ENCODE measurements at regions not wholly inside any gene's neighbourhood (a gene's known extent, or its start where the extent isn't known, plus 50 kb on each side); places are given as distances from the start of the nearest gene placed in this dataset.

DNA sequence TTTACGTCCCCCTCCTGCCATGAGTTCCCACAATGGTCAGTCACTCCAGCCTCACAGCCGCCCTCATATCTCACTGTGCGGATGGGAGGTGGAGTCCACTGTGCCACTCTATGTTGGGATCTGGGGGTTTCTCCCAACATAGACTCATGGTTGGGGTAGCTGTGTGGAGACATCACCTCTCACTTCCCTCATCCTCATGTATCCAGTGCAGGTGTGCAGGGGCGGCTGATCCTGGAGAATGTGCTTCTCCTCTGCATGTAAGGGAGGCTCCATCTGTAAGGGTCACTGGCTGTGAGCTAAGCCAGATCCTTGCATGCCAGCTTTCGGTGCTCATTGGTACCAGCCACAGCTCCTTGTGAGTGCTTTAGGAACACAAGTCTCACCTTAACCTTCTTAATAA lies 400.8 kb downstream of the CDH26 start:
- WGBS (ENCODE audit: extremely low coverage, insufficient coverage, insufficient read length): no CpG with 5 or more reads among the region's 5 CpGs
- DNase-seq: no peak
- Histone ChIP-seq H3K27ac (ENCODE audit: low read depth, low read length) (no peak overlapping the region), H4K91ac (ENCODE audit: low read depth, low read length) (no peak overlapping the region), H3K4me3 (ENCODE audit: low read depth, low read length) (no peak overlapping the region), H3K18ac (ENCODE audit: low read length) (no peak overlapping the region), H3K23ac (ENCODE audit: low read length) (no peak overlapping the region), H2BK120ac (ENCODE audit: insufficient read depth, low read length, poor library complexity) (no peak overlapping the region), H2BK12ac (ENCODE audit: low read length) (no peak overlapping the region), H3K9me3 (ENCODE audit: insufficient read depth, low read depth, low read length) (peaks cover 2% of the 10 kb centered on the region), H3K4me1 (ENCODE audit: control insufficient read depth in 1 of 2, insufficient read depth in 2 of 2, low read length in 2 of 2) (no peaks in the 10 kb centered on the region), H3K36me3 (ENCODE audit: control insufficient read depth in 1 of 2, insufficient read depth in 2 of 2, low read length in 2 of 2) (no peaks in the 10 kb centered on the region), H3K27me3 (ENCODE audit: insufficient read depth, low read length) (no peaks in the 10 kb centered on the region), H4K8ac (ENCODE audit: low read depth, low read length) (no peak overlapping the region), H2BK5ac (ENCODE audit: low read depth, low read length, poor library complexity) (no peak overlapping the region), H3K4ac (ENCODE audit: low read depth, low read length) (no peak overlapping the region), H4K12ac (ENCODE audit: low read depth, low read length) (no peak overlapping the region), H3K79me1 (ENCODE audit: low read length) (no peaks in the 10 kb centered on the region), H3K9ac (ENCODE audit: low read length) (no peak overlapping the region), H3K79me2 (ENCODE audit: control insufficient read depth, insufficient read depth, low read length, poor library complexity) (no peaks in the 10 kb centered on the region), H2AFZ (ENCODE audit: insufficient read depth, low read length, poor library complexity) (no peak overlapping the region), H2AK5ac (ENCODE audit: low read length) (no peak overlapping the region), H3K4me2 (ENCODE audit: low read length) (no peak overlapping the region), H3K14ac (ENCODE audit: low read length) (no peak overlapping the region)

DNA sequence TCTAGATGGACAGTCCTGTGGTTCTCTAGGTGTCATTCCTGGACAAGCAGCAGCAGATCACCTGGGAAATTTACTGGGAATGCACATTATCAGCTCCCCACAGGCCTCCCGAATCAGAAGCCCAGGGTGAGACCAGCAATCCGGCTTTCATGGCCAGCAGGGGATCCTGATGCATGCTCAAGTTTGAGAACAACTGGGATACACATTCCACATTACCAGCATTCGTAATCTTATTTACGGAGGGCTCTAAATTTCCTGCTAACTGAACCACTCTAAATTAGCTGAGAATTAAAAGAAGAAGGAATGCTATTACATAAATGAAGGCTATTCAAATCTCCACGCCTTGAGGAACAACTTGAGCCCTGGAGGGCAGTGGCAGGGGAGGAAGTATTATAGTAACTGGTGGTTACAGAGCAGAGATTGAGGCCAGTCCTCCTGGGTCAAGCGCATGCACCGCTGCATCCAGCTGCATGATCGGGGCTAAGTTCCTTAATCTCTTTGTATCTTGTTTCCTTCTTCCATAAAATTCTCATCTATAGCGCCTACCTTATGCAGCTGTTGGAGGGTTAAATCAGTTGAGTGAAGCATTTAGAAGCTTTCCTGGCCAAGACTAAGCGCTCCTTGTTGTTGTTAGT lies 403.7 kb downstream of the CDH26 start:
- Histone ChIP-seq H3K4me2 (ENCODE audit: low read length) (no peak overlapping the region), H2AK5ac (ENCODE audit: low read length) (no peak overlapping the region), H3K4me3 (ENCODE audit: low read depth, low read length) (no peak overlapping the region), H3K9me3 (ENCODE audit: insufficient read depth, low read depth, low read length) (peaks cover 2% of the 10 kb centered on the region), H3K79me2 (ENCODE audit: control insufficient read depth, insufficient read depth, low read length, poor library complexity) (no peaks in the 10 kb centered on the region), H3K23ac (ENCODE audit: low read length) (no peak overlapping the region), H2AFZ (ENCODE audit: insufficient read depth, low read length, poor library complexity) (no peak overlapping the region), H2BK12ac (ENCODE audit: low read length) (no peak overlapping the region), H3K9ac (ENCODE audit: low read length) (no peak overlapping the region), H4K8ac (ENCODE audit: low read depth, low read length) (no peak overlapping the region), H3K36me3 (ENCODE audit: control insufficient read depth in 1 of 2, insufficient read depth in 2 of 2, low read length in 2 of 2) (no peaks in the 10 kb centered on the region), H4K12ac (ENCODE audit: low read depth, low read length) (no peak overlapping the region), H3K27me3 (ENCODE audit: insufficient read depth, low read length) (no peaks in the 10 kb centered on the region), H2BK5ac (ENCODE audit: low read depth, low read length, poor library complexity) (no peak overlapping the region), H3K4me1 (ENCODE audit: control insufficient read depth in 1 of 2, insufficient read depth in 2 of 2, low read length in 2 of 2) (no peaks in the 10 kb centered on the region), H3K79me1 (ENCODE audit: low read length) (no peaks in the 10 kb centered on the region), H3K18ac (ENCODE audit: low read length) (no peak overlapping the region), H3K27ac (ENCODE audit: low read depth, low read length) (no peak overlapping the region), H4K91ac (ENCODE audit: low read depth, low read length) (no peak overlapping the region), H3K14ac (ENCODE audit: low read length) (no peak overlapping the region), H3K4ac (ENCODE audit: low read depth, low read length) (no peak overlapping the region), H2BK120ac (ENCODE audit: insufficient read depth, low read length, poor library complexity) (no peak overlapping the region)
- WGBS (ENCODE audit: extremely low coverage, insufficient coverage, insufficient read length): no CpG with 5 or more reads among the region's 10 CpGs
- DNase-seq: no peak

DNA sequence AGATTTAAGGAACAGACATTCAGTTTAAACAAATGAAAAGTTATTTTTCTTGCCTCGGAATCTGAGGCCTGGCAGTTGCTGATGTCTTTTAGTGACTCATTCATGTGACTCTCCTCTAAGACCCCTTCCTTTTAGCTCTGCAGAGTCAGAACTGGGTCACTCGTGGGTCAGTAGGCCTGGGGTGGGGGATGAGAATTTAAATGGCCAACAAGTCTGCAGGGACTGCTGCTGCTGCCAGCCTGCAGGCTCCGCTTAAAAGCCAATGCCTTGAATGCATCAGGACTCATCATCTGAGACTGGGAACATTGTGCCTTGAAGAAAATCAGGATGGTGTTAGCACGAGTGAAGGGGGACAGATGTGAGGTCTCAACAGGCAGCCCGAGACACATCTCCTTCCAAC lies 404.3 kb downstream of the CDH26 start:
- Histone ChIP-seq H3K9me3 (ENCODE audit: insufficient read depth, low read depth, low read length) (no peaks in the 10 kb centered on the region), H2BK12ac (ENCODE audit: low read length) (no peak overlapping the region), H3K9ac (ENCODE audit: low read length) (no peak overlapping the region), H3K18ac (ENCODE audit: low read length) (no peak overlapping the region), H3K4ac (ENCODE audit: low read depth, low read length) (no peak overlapping the region), H3K23ac (ENCODE audit: low read length) (no peak overlapping the region), H4K8ac (ENCODE audit: low read depth, low read length) (no peak overlapping the region), H3K4me2 (ENCODE audit: low read length) (no peak overlapping the region), H2AFZ (ENCODE audit: insufficient read depth, low read length, poor library complexity) (no peak overlapping the region), H3K4me1 (ENCODE audit: control insufficient read depth in 1 of 2, insufficient read depth in 2 of 2, low read length in 2 of 2) (no peaks in the 10 kb centered on the region), H3K79me2 (ENCODE audit: control insufficient read depth, insufficient read depth, low read length, poor library complexity) (no peaks in the 10 kb centered on the region), H3K27me3 (ENCODE audit: insufficient read depth, low read length) (no peaks in the 10 kb centered on the region), H3K27ac (ENCODE audit: low read depth, low read length) (no peak overlapping the region), H4K91ac (ENCODE audit: low read depth, low read length) (no peak overlapping the region), H2BK120ac (ENCODE audit: insufficient read depth, low read length, poor library complexity) (no peak overlapping the region), H2AK5ac (ENCODE audit: low read length) (no peak overlapping the region), H2BK5ac (ENCODE audit: low read depth, low read length, poor library complexity) (no peak overlapping the region), H3K4me3 (ENCODE audit: low read depth, low read length) (no peak overlapping the region), H3K36me3 (ENCODE audit: control insufficient read depth in 1 of 2, insufficient read depth in 2 of 2, low read length in 2 of 2) (no peaks in the 10 kb centered on the region), H3K14ac (ENCODE audit: low read length) (no peak overlapping the region), H4K12ac (ENCODE audit: low read depth, low read length) (no peak overlapping the region), H3K79me1 (ENCODE audit: low read length) (no peaks in the 10 kb centered on the region)
- WGBS (ENCODE audit: extremely low coverage, insufficient coverage, insufficient read length): no CpG with 5 or more reads among the region's 5 CpGs
- DNase-seq: no peak

DNA sequence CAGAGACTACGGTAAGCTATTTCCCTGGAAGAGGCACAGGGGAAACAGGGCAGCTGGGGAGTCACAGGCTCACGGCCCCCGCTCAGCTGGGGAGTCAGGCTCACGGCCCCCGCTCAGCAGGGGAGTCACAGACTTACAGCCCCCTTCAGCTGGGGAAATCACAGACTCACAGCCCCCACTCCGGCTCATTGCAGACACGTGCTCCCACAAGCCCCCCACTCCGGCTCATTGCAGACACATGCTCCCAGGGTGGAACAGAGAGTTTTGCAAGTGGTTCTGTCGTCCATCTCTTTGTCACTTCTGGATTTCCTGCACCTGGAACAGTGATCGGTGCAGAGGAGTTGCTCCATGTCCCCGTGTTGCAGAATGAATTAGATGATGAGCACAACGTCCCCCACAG lies 405.5 kb downstream of the CDH26 start:
- H4K12ac ChIP-seq (ENCODE audit: low read depth, low read length): no peak overlapping the region
- no peak overlapping the region for H3K18ac ChIP-seq (ENCODE audit: low read length)
- H3K79me1 ChIP-seq (ENCODE audit: low read length): no peaks in the 10 kb centered on the region
- no peak overlapping the region for H3K9ac ChIP-seq (ENCODE audit: low read length)
- H2AK5ac ChIP-seq (ENCODE audit: low read length): no peak overlapping the region
- no peak overlapping the region for H3K27ac ChIP-seq (ENCODE audit: low read depth, low read length)
- no peak overlapping the region for H4K91ac ChIP-seq (ENCODE audit: low read depth, low read length)
- WGBS (ENCODE audit: extremely low coverage, insufficient coverage, insufficient read length): no CpG with 5 or more reads among the region's 12 CpGs
- no peak overlapping the region for H3K4me3 ChIP-seq (ENCODE audit: low read depth, low read length)
- H2BK12ac ChIP-seq (ENCODE audit: low read length): no peak overlapping the region
- no peak for DNase-seq
- no peak overlapping the region for H2AFZ ChIP-seq (ENCODE audit: insufficient read depth, low read length, poor library complexity)
- no peak overlapping the region for H3K4me2 ChIP-seq (ENCODE audit: low read length)
- H3K36me3 ChIP-seq (ENCODE audit: control insufficient read depth in 1 of 2, insufficient read depth in 2 of 2, low read length in 2 of 2): no peaks in the 10 kb centered on the region
- no peak overlapping the region for H3K23ac ChIP-seq (ENCODE audit: low read length)
- H3K4me1 ChIP-seq (ENCODE audit: control insufficient read depth in 1 of 2, insufficient read depth in 2 of 2, low read length in 2 of 2): no peaks in the 10 kb centered on the region
- H3K9me3 ChIP-seq (ENCODE audit: insufficient read depth, low read depth, low read length): no peaks in the 10 kb centered on the region
- H2BK5ac ChIP-seq (ENCODE audit: low read depth, low read length, poor library complexity): no peak overlapping the region
- H3K27me3 ChIP-seq (ENCODE audit: insufficient read depth, low read length): no peaks in the 10 kb centered on the region
- H3K4ac ChIP-seq (ENCODE audit: low read depth, low read length): no peak overlapping the region
- H3K79me2 ChIP-seq (ENCODE audit: control insufficient read depth, insufficient read depth, low read length, poor library complexity): no peaks in the 10 kb centered on the region
- H3K14ac ChIP-seq (ENCODE audit: low read length): no peak overlapping the region
- no peak overlapping the region for H2BK120ac ChIP-seq (ENCODE audit: insufficient read depth, low read length, poor library complexity)
- H4K8ac ChIP-seq (ENCODE audit: low read depth, low read length): no peak overlapping the region
